GM12801 (cell line): ENCODE measurements at regions not wholly inside any gene's neighbourhood (a gene's known extent, or its start where the extent isn't known, plus 50 kb on each side); places are given as distances from the start of the nearest gene placed in this dataset.

Source experiments
- CTCF ChIP-seq: IDR thresholded peaks from one replicate; pipeline ENCODE4 v1.5.1; 2011; ENCODE audit warnings: control low read depth; ENCODE audit not compliant: insufficient read length; ENCODE audit errors: extremely low read depth

GRCh38 chr2:204364860-204365535, 180.3 kb upstream of the PARD3B start:
- no peak for TF ChIP-seq CTCF

GRCh38 chr2:204365811-204366210, 179.5 kb upstream of the PARD3B start:
- TF ChIP-seq CTCF: no peak

- TF ChIP-seq CTCF: no peak
Observed at GRCh38 chr2:204367466-204367865, 177.8 kb upstream of the PARD3B start.

GRCh38 chr2:204370172-204370718, 175.0 kb upstream of the PARD3B start:
- TF ChIP-seq CTCF: no peak

GRCh38 chr2:204373942-204374341, 171.3 kb upstream of the PARD3B start:
- no peak for TF ChIP-seq CTCF

GRCh38 chr2:204380141-204380881, 165.0 kb upstream of the PARD3B start:
- no peak for TF ChIP-seq CTCF

- no peak for TF ChIP-seq CTCF
Observed at GRCh38 chr2:204386668-204387067, 158.6 kb upstream of the PARD3B start.
